Activated CD4-positive, alpha-beta T cell treated with anti-CD3 and anti-CD28 coated beads for 48 hours (primary cell): ENCODE measurements at regions not wholly inside any gene's neighbourhood (a gene's known extent, or its start where the extent isn't known, plus 50 kb on each side); places are given as distances from the start of the nearest gene placed in this dataset.
"Not testable (repeated sequence)": the region's sequence is repeated elsewhere in the genome, so short reads cannot be mapped to it uniquely, and the experiment has no call there.

Experiments
- DNase-seq: peaks from one replicate; pipeline ENCODE4 v3.0.0-alpha.2; 2020

- DNase-seq, result no peak
Measured at GRCh38 chr20:48141660-48142515, 356.6 kb upstream of the SULF2 start.

- DNase-seq, result no peak
Measured at GRCh38 chr20:48139262-48140041, 354.2 kb upstream of the SULF2 start.

- no peak for DNase-seq
Measured at GRCh38 chr20:48132834-48133233, 347.6 kb upstream of the SULF2 start.

DNA sequence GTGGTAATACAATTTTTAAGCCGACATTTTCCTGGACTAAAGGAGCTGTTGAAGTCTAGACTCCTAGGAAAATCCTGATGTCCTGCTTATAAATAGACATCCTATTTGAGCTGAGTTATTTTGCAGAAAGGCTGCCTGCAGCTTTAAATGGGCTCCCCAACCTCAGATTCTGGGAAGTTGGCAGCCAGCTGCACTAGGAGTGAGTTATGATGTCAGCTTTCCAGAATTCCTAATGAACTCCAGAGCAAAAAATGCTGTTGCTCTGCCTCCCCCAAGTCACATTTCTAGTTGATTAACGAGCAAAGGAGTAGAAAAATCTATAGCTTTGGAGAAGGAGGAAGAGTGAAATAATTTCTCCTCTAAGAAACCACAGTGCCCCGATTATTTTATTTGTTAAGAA lies 346.3 kb upstream of the SULF2 start:
- DNase-seq, result no peak

DNA sequence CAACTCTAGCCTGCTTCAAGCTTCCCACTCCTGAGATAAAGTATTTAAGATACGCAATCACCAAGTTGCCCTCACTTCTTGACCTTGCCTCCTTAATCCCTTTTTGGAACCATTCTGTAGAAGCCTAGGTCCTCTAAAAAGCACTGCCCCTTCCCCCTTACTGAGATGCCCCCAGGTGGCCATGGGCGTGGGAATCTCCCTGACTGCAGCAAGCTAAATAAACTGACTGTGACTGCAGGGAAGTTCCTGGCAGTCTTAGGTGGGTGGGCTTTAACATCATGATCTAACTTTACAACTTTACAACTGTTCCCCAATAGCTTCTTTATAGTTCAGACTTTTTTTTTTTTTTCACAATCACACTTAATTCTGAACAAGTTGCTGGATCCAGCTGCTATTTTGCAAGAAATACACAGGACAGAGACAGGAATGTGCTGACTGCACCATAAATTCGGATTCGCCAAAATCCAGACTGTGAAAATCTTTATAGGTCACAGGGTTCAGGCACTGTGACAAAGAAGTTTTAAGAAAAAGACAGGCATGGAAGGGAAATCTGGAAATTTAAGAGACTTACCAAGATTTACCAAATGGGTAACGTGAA lies 344.2 kb upstream of the SULF2 start:
- no peak for DNase-seq

- no peak for DNase-seq
Measured at GRCh38 chr20:48128436-48128835, 343.2 kb upstream of the SULF2 start.

DNA sequence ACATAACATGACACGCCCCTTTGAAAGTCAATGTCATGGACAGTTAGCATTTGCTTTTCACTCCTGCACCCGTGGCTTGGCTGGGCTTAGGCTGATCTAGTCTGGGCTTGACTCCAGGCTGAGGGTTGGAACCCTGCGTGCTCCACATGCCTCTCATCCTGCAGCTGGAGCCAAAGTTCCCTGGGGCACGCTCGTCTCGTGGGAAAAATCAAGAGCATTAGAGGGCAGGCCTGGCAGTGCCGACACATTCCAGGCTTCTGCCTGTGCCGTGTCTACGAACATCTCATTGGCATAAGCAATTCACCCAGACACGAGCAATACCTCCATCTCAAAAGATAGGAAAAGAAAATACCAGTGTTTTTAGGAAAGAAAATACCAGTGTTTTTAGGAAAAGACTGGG lies 342.7 kb upstream of the SULF2 start:
- not testable (repeated sequence) for DNase-seq

- not testable (repeated sequence) for DNase-seq
Measured at GRCh38 chr20:48127133-48127532, 341.9 kb upstream of the SULF2 start.

DNA sequence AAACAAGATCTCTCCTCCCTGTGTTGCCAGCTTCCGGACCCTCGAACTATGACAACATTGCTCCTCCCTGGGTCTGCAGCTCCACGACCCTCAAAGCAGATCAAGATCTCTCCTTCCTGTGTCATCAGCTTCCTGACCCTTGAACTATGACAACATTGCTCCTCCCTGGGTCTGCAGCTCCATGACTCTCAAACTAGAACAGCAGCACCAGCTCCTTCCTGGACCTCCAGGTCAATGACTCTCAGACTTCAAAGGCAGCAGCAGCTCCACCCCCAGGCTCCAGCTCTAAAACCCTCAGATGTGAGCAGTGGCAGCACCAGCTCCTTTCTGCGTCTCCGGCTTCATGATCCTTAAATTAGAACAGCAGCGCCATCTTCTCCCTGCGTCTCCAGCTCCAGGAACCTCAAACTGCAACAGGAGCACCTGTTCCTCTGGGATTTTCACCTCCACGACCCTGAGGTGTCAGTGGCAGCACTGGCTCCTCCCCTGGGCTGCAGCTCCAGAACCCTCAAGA lies 341.0 kb upstream of the SULF2 start:
- DNase-seq, result no peak

DNA sequence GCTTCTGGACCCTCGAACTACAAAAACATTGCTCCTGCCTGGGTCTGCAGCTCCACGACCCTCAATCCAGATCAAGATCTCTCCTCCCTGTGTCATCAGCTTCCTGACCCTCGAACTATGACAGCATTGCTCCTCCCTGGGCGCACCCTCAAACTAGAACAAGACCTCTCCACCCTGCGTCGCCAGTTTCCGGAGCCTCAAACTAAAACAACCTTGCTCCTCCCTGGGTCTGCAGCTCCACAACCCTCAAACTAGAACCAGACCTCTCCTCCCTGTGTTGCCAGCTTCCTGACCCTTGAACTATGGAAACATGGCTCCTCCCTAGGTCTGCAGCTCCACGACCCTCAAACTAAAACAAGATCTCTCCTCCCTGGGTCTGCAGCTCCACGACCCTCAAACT lies 339.7 kb upstream of the SULF2 start:
- no peak for DNase-seq

GRCh38 chr20:48124181-48124782 lies 339.0 kb upstream of the SULF2 start:
- DNase-seq, result no peak

DNA sequence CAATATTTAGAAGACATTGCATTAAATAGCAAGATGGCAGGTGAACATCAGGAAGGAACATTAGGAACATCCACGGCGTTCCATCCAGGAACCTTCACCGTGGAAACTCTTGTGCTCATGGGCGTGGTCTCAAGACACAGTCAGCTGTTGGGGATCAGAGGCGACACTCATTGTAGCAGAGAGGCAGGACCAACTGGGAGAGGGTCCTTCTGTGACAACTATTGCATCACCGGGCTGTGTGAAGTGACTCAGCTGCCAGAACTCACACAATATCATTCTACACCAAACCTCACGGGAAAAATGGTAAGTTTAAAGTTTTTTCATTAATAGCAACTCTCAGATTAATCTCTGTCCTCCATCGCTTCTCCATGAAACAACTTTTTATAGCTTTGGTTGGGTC lies 334.8 kb upstream of the SULF2 start:
- DNase-seq, result no peak

GRCh38 chr20:48119389-48119788 lies 334.1 kb upstream of the SULF2 start:
- not testable (repeated sequence) for DNase-seq

DNA sequence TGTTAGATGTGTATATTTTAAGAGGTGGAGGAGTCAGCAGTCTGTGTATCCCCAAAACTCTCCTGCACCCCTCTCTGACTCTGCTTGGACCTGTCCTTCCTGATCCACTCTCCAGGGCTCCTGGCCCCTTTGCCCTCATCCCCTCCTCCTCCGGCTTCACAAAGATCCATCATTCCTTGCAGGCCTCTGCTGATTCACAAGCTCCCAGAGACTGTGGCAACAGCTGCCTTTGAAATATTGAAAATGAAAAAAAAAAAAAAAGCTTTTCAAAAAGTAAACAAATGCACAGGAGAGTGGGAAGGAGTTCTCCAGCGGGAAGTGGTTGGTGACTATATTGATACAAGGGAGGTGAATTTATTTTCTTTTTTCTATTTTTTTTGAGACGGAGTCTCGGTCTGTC lies 330.2 kb upstream of the SULF2 start:
- no peak for DNase-seq

GRCh38 chr20:48107560-48107959 lies 322.3 kb upstream of the SULF2 start:
- DNase-seq, result no peak

- DNase-seq, result no peak
Measured at GRCh38 chr20:48106428-48106827, 321.1 kb upstream of the SULF2 start.

DNA sequence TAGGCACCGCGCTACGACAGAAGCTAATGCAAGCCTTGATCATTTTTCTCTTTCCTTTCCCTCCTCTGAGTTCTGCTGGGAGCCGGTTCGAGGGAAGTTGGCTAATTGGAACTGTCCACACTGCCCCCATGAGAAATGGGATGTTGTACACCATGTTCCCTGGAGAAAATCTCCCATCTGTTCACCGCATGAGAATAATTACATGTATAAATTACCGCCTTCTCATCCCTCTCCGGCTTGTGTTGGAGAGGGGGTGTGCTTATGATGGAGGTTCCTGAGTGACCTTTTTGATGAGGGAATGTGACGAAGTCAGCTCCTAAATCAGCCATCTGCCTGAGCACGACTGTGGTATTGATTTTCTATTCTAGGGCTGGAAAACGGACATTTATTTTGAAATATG lies 320.2 kb upstream of the SULF2 start:
- DNase-seq, result no peak

GRCh38 chr20:48102931-48103660 lies 317.8 kb upstream of the SULF2 start:
- DNase-seq, result no peak

- no peak for DNase-seq
Measured at GRCh38 chr20:48102076-48102787, 317.0 kb upstream of the SULF2 start.

DNA sequence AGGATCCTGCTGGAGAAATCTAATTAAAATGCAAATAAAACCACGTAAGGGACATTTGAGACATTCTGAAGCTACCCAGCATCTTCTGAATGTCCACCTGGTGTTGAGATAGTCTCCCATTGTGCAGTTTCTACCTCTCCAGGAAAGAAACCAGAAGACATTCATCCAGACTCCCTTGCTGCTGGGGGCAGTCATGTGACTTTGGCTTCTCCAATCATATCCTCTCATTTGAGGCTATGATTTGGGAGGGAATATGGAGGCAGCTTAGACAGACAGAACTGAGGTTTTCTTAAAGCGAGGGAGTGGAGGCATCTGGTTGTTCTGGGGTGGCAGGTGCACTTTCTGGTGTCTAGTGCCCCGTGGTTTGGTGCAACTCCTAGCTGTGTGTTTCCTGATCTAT lies 315.2 kb upstream of the SULF2 start:
- no peak for DNase-seq

- no peak for DNase-seq
Measured at GRCh38 chr20:48098866-48099265, 313.6 kb upstream of the SULF2 start.

- no peak for DNase-seq
Measured at GRCh38 chr20:48098099-48098498, 312.8 kb upstream of the SULF2 start.
